ENCODE measurements at regions not wholly inside any gene's neighbourhood (a gene's known extent, or its start where the extent isn't known, plus 50 kb on each side); places are given as distances from the start of the nearest gene placed in this dataset.

DNA sequence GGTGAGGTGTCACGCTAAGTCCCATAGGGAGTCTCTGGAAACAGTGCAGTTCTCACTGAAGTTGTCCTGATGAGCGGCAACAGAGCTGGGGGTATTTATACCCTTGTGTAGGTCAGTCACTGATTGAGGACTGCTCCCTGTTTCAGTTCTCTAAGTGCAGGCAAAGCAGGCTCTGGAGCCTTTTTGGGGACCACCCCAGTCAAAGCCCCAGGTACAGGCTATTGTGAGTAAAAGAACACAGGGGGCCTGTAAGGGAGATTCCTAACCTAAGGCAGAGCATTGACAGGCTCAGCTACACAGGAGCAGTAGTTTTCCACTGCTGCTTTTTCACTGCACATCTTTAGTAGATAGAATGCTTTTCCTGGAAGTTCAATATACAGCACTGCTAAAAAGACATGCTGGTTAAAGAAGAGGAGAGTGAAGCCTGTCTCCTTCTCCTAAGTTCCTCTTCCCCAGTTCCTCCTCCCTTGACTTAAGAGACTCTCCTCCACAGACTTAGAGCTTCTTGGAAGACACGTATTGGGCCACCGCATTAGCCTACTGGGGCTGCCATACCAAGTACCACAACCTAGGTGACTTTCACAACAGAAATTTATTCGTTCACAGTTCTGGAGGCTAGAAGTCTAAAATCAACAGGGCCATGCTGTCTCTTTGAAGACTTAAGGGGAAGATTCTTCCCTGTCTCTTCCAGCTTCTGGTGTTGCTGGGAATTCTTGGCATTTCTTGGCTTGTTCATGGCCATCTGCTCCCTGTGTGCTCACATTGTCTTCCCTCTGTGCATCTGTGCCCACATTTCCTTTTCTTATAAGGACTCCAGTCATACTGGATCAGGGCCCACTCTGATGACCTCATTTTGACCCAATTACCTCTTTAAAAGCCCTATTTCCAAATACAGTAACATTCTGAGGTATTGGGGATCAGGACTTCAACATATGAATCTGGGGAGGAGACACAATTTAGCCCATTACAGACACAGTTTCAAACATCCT is 221.0 kb downstream of the ESM1 start:
- CTCF ChIA-PET = interaction anchor here (1.2 kb wide), 1 partner anchor 76 kb away, joined by 4 read pairs; no protein-coding TSS in a partner anchor
- intact Hi-C loops (cut with DNase I, micrococcal nuclease) = no loop called here
- POLR2A ChIA-PET = interaction anchor here (0.6 kb wide), 1 partner anchor 40 kb away, joined by 3 read pairs; no protein-coding TSS in a partner anchor
- H3K36me3 Mint-ChIP-seq (ENCODE audit: low read depth) = no peaks in the 10 kb centered on the region
- no peak for DNase-seq
- no peak overlapping the region for H3K4me3 Mint-ChIP-seq
- H3K27me3 Mint-ChIP-seq = no peaks in the 10 kb centered on the region
- ATAC-seq = no peak
- no peaks in the 10 kb centered on the region for H3K4me1 Mint-ChIP-seq
- no peak overlapping the region for H3K27ac Mint-ChIP-seq
- no peaks in the 10 kb centered on the region for H3K9me3 Mint-ChIP-seq (ENCODE audit: low read depth)

DNA sequence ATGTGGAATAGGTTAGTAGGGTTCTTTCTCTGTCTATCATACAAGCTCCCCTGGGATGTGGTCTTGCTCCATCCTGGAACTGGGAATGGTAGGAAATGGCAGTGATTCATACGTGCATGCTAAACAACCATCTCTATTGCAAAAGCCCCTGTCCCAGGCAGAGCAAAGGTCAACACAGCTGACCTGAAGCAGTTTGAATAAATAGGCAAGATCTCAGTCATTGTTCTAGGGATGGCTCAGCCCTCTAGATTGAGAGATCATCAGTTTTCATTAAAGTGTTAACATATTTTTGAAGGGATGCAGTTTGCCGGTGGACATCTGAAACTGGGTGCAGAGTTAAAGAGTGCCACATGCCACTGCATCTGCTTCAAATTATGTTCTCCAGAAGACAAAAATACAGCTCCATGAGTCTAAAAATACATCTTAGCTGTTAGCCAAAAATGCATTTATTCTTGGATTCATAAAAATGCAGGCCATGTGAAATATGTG is 224.1 kb downstream of the ESM1 start:
- Mint-ChIP-seq H3K27ac (no peak overlapping the region), H3K9me3 (ENCODE audit: low read depth) (no peaks in the 10 kb centered on the region), H3K27me3 (no peaks in the 10 kb centered on the region), H3K4me1 (peaks cover 11% of the 10 kb centered on the region), H3K36me3 (ENCODE audit: low read depth) (no peaks in the 10 kb centered on the region), H3K4me3 (no peak overlapping the region)
- no peak for DNase-seq
- intact Hi-C loops (cut with DNase I, micrococcal nuclease) = no loop called here
- ChIA-PET POLR2A (no interaction called here), CTCF (interaction anchor here (0.7 to 2.1 kb wide), 3 partner anchors 13 to 84 kb away, joined by 3 to 5 read pairs (median 3); no protein-coding TSS in a partner anchor)
- ATAC-seq = no peak

DNA sequence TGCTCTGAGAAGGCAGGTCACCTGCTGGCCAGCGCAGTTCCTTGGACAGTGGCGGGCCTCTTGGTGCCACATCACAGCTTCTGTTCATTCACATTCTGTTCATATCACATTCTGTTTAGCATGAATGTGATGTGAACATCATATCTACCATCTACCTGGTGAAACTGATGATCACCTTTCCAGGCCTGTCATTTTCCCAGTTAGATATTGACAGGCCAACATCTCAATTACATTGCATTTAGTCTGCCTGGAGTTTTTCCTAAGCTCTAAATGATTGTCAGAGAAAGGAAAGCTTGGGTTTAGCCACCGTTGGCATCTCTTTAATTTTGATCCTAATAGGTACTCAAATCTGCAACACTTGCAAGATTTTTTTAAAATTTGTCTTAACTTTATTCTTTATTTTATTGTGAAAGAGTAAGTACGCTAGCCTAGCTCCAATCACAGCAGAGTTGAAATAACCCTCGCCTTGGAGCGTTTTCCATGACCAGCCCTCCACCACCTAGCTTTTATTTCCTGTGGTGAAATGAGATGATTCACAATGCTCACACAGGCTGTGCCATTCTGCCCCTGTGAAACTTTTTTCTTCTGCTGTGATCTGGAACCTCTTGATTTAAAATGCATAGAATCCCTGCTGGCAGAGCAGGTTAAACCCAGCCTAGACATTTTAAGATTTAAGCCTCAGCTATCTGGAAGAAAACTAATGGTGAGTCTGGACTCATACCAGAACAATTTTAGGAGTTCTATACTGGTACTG is 225.0 kb downstream of the ESM1 start:
- no peaks in the 10 kb centered on the region for H3K36me3 Mint-ChIP-seq (ENCODE audit: low read depth)
- no peak for ATAC-seq
- H3K27ac Mint-ChIP-seq = no peak overlapping the region
- intact Hi-C loops (cut with DNase I, micrococcal nuclease) = no loop called here
- H3K9me3 Mint-ChIP-seq (ENCODE audit: low read depth) = no peaks in the 10 kb centered on the region
- DNase-seq = no peak
- CTCF ChIA-PET = interaction anchor here (0.6 to 1.2 kb wide), 2 partner anchors 11 to 12 kb away, joined by 3 read pairs; no protein-coding TSS in a partner anchor
- no peak overlapping the region for H3K4me3 Mint-ChIP-seq
- POLR2A ChIA-PET = no interaction called here
- no peaks in the 10 kb centered on the region for H3K27me3 Mint-ChIP-seq
- peaks cover 18% of the 10 kb centered on the region for H3K4me1 Mint-ChIP-seq

DNA sequence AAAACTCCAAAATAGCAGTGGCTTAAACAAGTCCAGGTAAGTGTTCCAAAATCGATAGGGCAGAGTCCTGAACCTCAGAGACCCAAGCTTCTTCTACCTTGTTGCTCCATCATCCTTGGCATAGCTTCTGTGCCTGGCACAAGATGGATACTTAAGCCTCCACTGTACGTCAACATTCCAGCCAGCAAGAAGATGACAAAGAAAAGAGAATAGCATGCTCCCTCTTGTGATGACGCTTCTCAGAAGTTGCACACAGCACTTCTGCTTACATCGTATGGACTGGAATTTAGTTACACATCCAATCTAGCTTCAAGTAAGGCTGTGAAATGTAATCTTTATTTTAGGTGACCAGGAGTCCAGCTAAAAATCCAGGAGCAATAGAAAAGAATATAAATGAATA is 227.4 kb downstream of the ESM1 start:
- POLR2A ChIA-PET = no interaction called here
- Mint-ChIP-seq H3K4me1 (peaks cover 18% of the 10 kb centered on the region), H3K9me3 (ENCODE audit: low read depth) (no peaks in the 10 kb centered on the region), H3K36me3 (ENCODE audit: low read depth) (no peaks in the 10 kb centered on the region), H3K27me3 (no peaks in the 10 kb centered on the region), H3K27ac (no peak overlapping the region), H3K4me3 (no peak overlapping the region)
- CTCF ChIA-PET = interaction anchor here (0.7 kb wide), 1 partner anchor 91 kb away, joined by 3 read pairs; no protein-coding TSS in a partner anchor
- intact Hi-C loops (cut with DNase I, micrococcal nuclease) = no loop called here
- DNase-seq = no peak
- ATAC-seq = no peak

DNA sequence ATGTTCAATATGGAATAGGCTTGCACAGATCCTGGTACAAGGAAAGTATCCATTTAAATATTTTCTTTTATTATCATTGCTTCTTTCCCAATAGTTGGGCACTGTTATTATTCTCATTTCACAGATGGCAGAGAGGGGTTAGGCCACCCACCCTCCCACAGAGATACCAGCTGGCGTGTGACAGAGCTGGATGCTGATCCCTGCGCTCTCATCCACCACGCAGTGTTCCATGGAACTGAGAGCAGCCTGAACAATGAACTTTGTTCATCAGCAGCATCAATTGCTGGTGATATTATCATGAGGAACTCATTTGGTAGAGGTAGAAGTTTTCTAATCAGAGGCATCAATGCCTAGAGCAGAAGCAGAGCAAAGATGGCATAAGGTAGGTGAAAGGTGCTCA is 227.9 kb downstream of the ESM1 start:
- intact Hi-C loops (cut with DNase I, micrococcal nuclease) = no loop called here
- H3K36me3 Mint-ChIP-seq (ENCODE audit: low read depth) = no peaks in the 10 kb centered on the region
- no peak for ATAC-seq
- ChIA-PET CTCF (interaction anchor here (0.7 kb wide), 1 partner anchor 90 kb away, joined by 3 read pairs; no protein-coding TSS in a partner anchor), POLR2A (no interaction called here)
- no peak overlapping the region for H3K4me3 Mint-ChIP-seq
- DNase-seq = no peak
- H3K27me3 Mint-ChIP-seq = no peaks in the 10 kb centered on the region
- peaks cover 18% of the 10 kb centered on the region for H3K4me1 Mint-ChIP-seq
- H3K27ac Mint-ChIP-seq = no peak overlapping the region
- no peaks in the 10 kb centered on the region for H3K9me3 Mint-ChIP-seq (ENCODE audit: low read depth)

DNA sequence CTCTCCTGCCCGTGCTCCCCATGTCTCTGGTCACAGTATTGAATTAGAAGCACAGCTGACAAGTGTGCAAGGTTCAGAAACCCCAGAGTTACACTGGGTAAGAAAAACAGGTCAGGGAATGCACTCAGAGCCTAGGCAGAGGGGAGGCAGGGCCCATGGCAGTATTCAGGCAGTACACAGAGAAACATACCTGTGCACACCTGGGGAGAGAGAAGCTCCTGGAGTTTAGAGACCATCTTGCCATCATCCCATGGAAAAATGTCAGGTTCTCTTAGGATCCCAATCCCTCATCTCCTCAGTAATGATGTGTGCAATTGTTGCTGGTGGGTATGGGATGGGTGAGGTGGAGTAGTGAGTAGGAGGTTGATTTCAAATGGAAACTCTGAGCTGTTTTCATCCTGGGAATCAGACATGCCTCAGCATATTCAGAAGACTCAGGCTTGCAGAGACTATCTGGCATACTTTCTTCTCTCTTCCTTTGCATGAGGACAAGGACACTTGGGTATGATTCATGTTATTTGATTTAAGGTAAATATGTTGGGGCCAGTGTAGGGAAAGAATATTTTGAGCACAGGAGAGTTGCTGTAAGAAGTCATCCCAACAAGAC is 228.5 kb downstream of the ESM1 start:
- POLR2A ChIA-PET = no interaction called here
- Mint-ChIP-seq H3K9me3 (ENCODE audit: low read depth) (no peaks in the 10 kb centered on the region), H3K27me3 (no peaks in the 10 kb centered on the region), H3K27ac (no peak overlapping the region), H3K4me1 (peaks cover 18% of the 10 kb centered on the region), H3K36me3 (ENCODE audit: low read depth) (no peaks in the 10 kb centered on the region), H3K4me3 (no peak overlapping the region)
- CTCF ChIA-PET = no interaction called here
- intact Hi-C loops (cut with DNase I, micrococcal nuclease) = no loop called here
- ATAC-seq (peak; percentile 36), DNase-seq (no peak)

DNA sequence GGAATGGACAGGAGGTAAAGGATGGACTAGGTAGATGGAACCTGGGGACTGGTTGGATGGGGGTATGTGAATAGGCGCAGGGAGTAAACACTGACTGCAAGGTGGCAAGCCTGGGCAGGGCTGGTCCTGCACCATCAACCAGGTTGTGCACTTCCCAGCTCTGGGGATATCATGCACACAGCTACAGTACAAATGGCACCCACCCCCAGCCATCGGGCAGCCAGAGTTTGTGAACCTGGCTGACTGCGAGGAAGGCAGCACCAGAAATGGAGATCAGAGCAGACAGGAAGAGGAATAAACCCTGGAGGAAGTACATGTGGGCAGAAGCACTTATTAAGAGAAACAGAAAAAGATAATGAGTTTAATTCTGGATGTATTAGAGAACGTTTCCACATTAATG is 229.1 kb downstream of the ESM1 start:
- POLR2A ChIA-PET = no interaction called here
- Mint-ChIP-seq H3K4me3 (no peak overlapping the region), H3K4me1 (peaks cover 18% of the 10 kb centered on the region), H3K36me3 (ENCODE audit: low read depth) (no peaks in the 10 kb centered on the region), H3K9me3 (ENCODE audit: low read depth) (no peaks in the 10 kb centered on the region), H3K27ac (no peak overlapping the region), H3K27me3 (no peaks in the 10 kb centered on the region)
- CTCF ChIA-PET = no interaction called here
- DNase-seq (no peak), ATAC-seq (no peak)
- intact Hi-C loops (cut with DNase I, micrococcal nuclease) = no loop called here

DNA sequence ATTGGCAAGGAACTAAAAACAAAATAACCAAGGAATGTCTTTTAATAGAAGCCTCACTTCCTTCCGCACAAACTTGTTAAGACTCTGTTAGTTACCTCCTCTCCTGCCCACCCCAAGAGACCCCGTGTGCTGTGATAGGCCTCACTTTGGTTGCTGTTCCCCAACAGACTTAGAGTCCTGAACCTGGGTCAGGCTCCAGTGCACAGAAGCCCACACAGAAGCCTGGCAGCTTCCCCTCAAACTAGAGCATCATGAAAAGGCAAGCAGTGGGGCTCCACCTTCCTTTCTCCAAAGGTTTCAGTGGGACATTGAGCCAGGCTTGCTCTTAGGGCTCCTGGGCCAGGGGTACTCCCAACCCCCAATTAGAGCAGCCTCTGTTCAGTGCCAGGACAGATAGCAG is 230.5 kb downstream of the ESM1 start:
- no peak for ATAC-seq
- Mint-ChIP-seq H3K9me3 (ENCODE audit: low read depth) (no peaks in the 10 kb centered on the region), H3K4me1 (peaks cover 18% of the 10 kb centered on the region), H3K36me3 (ENCODE audit: low read depth) (no peaks in the 10 kb centered on the region), H3K27ac (no peak overlapping the region), H3K4me3 (no peak overlapping the region), H3K27me3 (no peaks in the 10 kb centered on the region)
- no peak for DNase-seq
- CTCF ChIA-PET = no interaction called here
- intact Hi-C loops (cut with DNase I, micrococcal nuclease) = no loop called here
- POLR2A ChIA-PET = no interaction called here

DNA sequence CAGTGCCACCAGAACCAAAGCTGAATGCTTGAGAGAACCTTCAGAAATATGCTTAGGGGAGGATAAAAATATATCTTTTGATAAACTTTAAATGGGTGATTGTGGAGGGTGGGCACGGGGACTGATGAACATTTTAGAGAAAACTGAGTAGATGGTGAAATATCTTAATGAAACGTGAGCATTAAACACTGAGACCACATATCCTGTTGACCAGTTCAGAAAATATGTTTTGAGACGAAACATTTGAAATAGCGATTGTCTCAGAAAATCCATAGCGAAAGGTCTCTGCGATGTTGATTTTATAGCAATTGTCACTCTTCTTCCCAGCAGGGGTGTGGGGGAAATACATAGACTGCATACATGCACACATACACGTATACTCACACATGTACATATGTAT is 231.0 kb downstream of the ESM1 start:
- H3K4me3 Mint-ChIP-seq = no peak overlapping the region
- H3K4me1 Mint-ChIP-seq = peaks cover 18% of the 10 kb centered on the region
- POLR2A ChIA-PET = no interaction called here
- intact Hi-C loops (cut with DNase I, micrococcal nuclease) = no loop called here
- H3K36me3 Mint-ChIP-seq (ENCODE audit: low read depth) = no peaks in the 10 kb centered on the region
- DNase-seq = no peak
- CTCF ChIA-PET = no interaction called here
- no peaks in the 10 kb centered on the region for H3K9me3 Mint-ChIP-seq (ENCODE audit: low read depth)
- H3K27me3 Mint-ChIP-seq = no peaks in the 10 kb centered on the region
- no peak overlapping the region for H3K27ac Mint-ChIP-seq
- ATAC-seq = no peak

DNA sequence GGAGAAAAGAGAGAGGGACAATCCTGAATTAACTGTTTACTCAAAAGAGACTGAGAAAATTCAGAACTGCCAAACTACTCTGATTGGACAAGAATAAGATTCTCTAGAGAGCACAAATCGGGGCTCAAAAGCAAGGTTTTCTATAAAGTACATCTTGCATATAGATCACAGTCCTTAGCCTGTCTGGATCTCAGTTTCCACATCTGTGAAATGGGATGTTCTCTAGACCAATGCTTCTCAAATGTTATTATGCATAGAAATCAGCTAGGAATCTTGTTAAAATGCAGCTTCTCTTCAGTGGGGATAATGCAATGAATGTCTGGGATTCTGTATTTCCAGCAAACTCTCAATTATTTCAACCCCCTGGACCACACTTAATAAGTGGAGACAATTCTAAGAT is 231.6 kb downstream of the ESM1 start:
- intact Hi-C loops (cut with DNase I, micrococcal nuclease) = no loop called here
- ATAC-seq (no peak), DNase-seq (no peak)
- Mint-ChIP-seq H3K4me1 (peaks cover 18% of the 10 kb centered on the region), H3K4me3 (no peak overlapping the region), H3K36me3 (ENCODE audit: low read depth) (no peaks in the 10 kb centered on the region), H3K27me3 (no peaks in the 10 kb centered on the region), H3K9me3 (ENCODE audit: low read depth) (no peaks in the 10 kb centered on the region), H3K27ac (no peak overlapping the region)
- POLR2A ChIA-PET = no interaction called here
- CTCF ChIA-PET = interaction anchor here (0.8 kb wide), 1 partner anchor 299 kb away, joined by 4 read pairs; no protein-coding TSS in a partner anchor

DNA sequence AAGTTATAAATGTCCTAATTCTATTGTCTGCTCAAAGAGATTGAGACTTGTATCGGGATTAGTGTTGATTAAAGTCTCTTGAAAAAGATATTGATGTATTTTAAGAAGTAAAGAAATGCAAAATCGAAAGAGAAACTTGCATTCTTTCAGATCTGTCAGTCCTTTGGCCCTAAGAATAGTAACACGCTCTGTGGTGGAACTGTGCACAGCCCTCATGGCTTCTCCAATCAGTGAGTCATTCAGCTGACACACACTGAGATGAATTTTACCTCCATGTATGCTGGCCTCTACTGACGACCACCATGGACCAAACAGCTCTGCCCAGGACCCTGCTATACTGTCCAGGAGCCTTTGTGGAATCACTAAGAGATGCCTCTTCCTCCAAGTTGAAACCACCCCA is 232.4 kb downstream of the ESM1 start:
- intact Hi-C loops (cut with DNase I, micrococcal nuclease) = no loop called here
- DNase-seq = no peak
- ChIA-PET CTCF (interaction anchor here (0.8 kb wide), 1 partner anchor 298 kb away, joined by 4 read pairs; no protein-coding TSS in a partner anchor), POLR2A (no interaction called here)
- Mint-ChIP-seq H3K27me3 (no peaks in the 10 kb centered on the region), H3K27ac (no peak overlapping the region), H3K9me3 (ENCODE audit: low read depth) (no peaks in the 10 kb centered on the region), H3K4me3 (no peak overlapping the region), H3K4me1 (peaks cover 18% of the 10 kb centered on the region), H3K36me3 (ENCODE audit: low read depth) (no peaks in the 10 kb centered on the region)
- ATAC-seq = peak; percentile 86

Measured in activated CD4-positive, alpha-beta T cell treated with anti-CD3 and anti-CD28 coated beads for 36 hours (primary cell).